H1 (cell line): ENCODE measurements at regions not wholly inside any gene's neighbourhood (a gene's known extent, or its start where the extent isn't known, plus 50 kb on each side); places are given as distances from the start of the nearest gene placed in this dataset.

ENCODE experiments used
- CTCF ChIA-PET: fragments of 300-600 bp; sonication (Branson Sonifier 250); formaldehyde crosslinking; loops from one replicate; lab custom pipeline; 2021; ENCODE audit not compliant: partially characterized antibody; lab: Charles Lee
- POLR2A ChIA-PET: fragments of 300-600 bp; sonication (Branson Sonifier 250); formaldehyde crosslinking; loops from one replicate; lab custom pipeline; 2021; ENCODE audit warnings: inconsistent platforms; ENCODE audit not compliant: partially characterized antibody; lab: Charles Lee
- DNase-seq, 2 experiments: peaks; one replicate each; pipeline versions ENCODE4 v3.0.0 to v3.0.0-alpha.2; 2010 to 2022; ENCODE audit warnings: low spot score in 2 of 2, low read depth in 1 of 2, mixed read lengths in 1 of 2
- FAIRE-seq: peaks from 2 replicates; lab custom pipeline; 2011; peaks lifted over from hg19 to GRCh38; lab: Jason Lieb, UNC
- H2AFZ ChIP-seq: 2 replicates; pipeline ENCODE4 v1.8.1; 2012; ENCODE audit warnings: low read length, inconsistent platforms
- H2AK5ac ChIP-seq: 2 replicates; pipeline ENCODE4 v1.6.1; 2013; ENCODE audit warnings: low read depth, low read length
- H2BK120ac ChIP-seq: replicated peaks from 2 replicates; pipeline ENCODE3; 2013; ENCODE audit warnings: low read depth, low read length, inconsistent platforms
- H2BK12ac ChIP-seq: 2 replicates; pipeline ENCODE4 v1.6.1; 2013; ENCODE audit warnings: low read depth, low read length
- H2BK15ac ChIP-seq: 2 replicates; pipeline ENCODE4 v1.6.1; 2013; ENCODE audit warnings: low read length
- H2BK20ac ChIP-seq: 2 replicates; pipeline ENCODE4 v1.6.1; 2013; ENCODE audit warnings: low read length
- H2BK5ac ChIP-seq: 2 replicates; pipeline ENCODE4 v1.6.1; 2013; ENCODE audit warnings: low read depth, low read length
- H3K14ac ChIP-seq: 2 replicates; pipeline ENCODE4 v1.6.1; 2013; ENCODE audit warnings: inconsistent platforms; ENCODE audit not compliant: insufficient read length
- H3K18ac ChIP-seq: 2 replicates; pipeline ENCODE4 v1.6.1; 2013; ENCODE audit warnings: low read length; ENCODE audit errors: extremely low read depth
- H3K23ac ChIP-seq: 2 replicates; pipeline ENCODE4 v1.6.1; 2013; ENCODE audit warnings: inconsistent platforms; ENCODE audit not compliant: insufficient read length
- H3K23me2 ChIP-seq: 2 replicates; pipeline ENCODE4 v1.6.1; 2013; ENCODE audit warnings: low read depth, low read length
- H3K27ac ChIP-seq: 2 replicates; pipeline ENCODE4 v1.6.1; 2011; ENCODE audit warnings: low read depth, low read length, inconsistent platforms
- H3K27me3 ChIP-seq, 4 experiments: replicated peaks in 1 of 4; 1 replicate in 1 of 4; 2 replicates in 3 of 4; pipeline versions ENCODE4 v1.6.1 to v1.8.1; 2011 to 2013; ENCODE audit warnings: low read length in 3 of 4, mild to moderate bottlenecking in 3 of 4, inconsistent platforms in 2 of 4, mixed read lengths in 2 of 4, moderate library complexity in 1 of 4; ENCODE audit not compliant: control insufficient read depth in 3 of 4, insufficient read depth in 3 of 4; ENCODE audit errors: extremely low read depth in 1 of 4
- H3K36me3 ChIP-seq, 4 experiments: 2 replicates each; pipeline versions ENCODE4 v1.6.1 to v1.8.1; 2011 to 2013; ENCODE audit warnings: mild to moderate bottlenecking in 4 of 4, low read length in 3 of 4, moderate library complexity in 2 of 4, control low read depth in 1 of 4, inconsistent platforms in 1 of 4; ENCODE audit not compliant: insufficient read depth in 4 of 4, control insufficient read depth in 2 of 4
- H3K4ac ChIP-seq: replicated peaks from 2 replicates; pipeline ENCODE3; 2013; ENCODE audit warnings: low read length, low read depth, mixed read lengths, inconsistent platforms; ENCODE audit not compliant: insufficient read length
- H3K4me1 ChIP-seq, 4 experiments: replicated peaks in 1 of 4; 1 replicate in 1 of 4; 2 replicates in 3 of 4; pipeline versions ENCODE4 v1.6.1 to v1.8.1; 2011 to 2013; ENCODE audit warnings: low read length in 3 of 4, inconsistent platforms in 2 of 4, mixed read lengths in 1 of 4; ENCODE audit not compliant: insufficient read depth in 4 of 4, control insufficient read depth in 3 of 4
- H3K4me2 ChIP-seq, 2 experiments: 2 replicates each; pipeline versions ENCODE4 v1.6.1 to v1.8.1; 2011 to 2013; ENCODE audit warnings: low read depth in 2 of 2, low read length in 2 of 2, control low read depth in 1 of 2, inconsistent platforms in 1 of 2, mild to moderate bottlenecking in 1 of 2; ENCODE audit not compliant: insufficient read depth in 1 of 2
- H3K4me3 ChIP-seq, 4 experiments: fragments of 200-600, 300-600 bp in 1 of 4; sonication (generic), shearing (Covaris generic), sonication (Bioruptor Twin) in 1 of 4; 2 replicates each; pipeline versions ENCODE4 v1.5.1 to v1.8.1; 2011 to 2016; ENCODE audit warnings: low read length in 4 of 4, low read depth in 3 of 4, control low read depth in 2 of 4, inconsistent platforms in 2 of 4, mild to moderate bottlenecking in 2 of 4, mixed read lengths in 1 of 4, moderate library complexity in 1 of 4; ENCODE audit not compliant: insufficient read depth in 2 of 4; ENCODE audit errors: extremely low read depth in 1 of 4
- H3K56ac ChIP-seq: replicated peaks from 2 replicates; pipeline ENCODE3; 2013; ENCODE audit warnings: low read depth, mild to moderate bottlenecking, mixed read lengths, low read length, inconsistent platforms; ENCODE audit not compliant: insufficient read length
- H3K79me1 ChIP-seq: 2 replicates; pipeline ENCODE4 v1.6.1; 2013; ENCODE audit warnings: low read depth, low read length, control low read depth
- H3K79me2 ChIP-seq, 2 experiments: 2 replicates each; pipeline versions ENCODE4 v1.6.1 to v1.8.1; 2012 to 2013; ENCODE audit warnings: low read length in 2 of 2, mild to moderate bottlenecking in 2 of 2, inconsistent platforms in 1 of 2; ENCODE audit not compliant: insufficient read depth in 2 of 2, control insufficient read depth in 1 of 2
- H3K9ac ChIP-seq, 4 experiments: replicated peaks in 1 of 4; 1 replicate in 1 of 4; 2 replicates in 3 of 4; pipeline versions ENCODE4 v1.6.1 to v1.8.1; 2011 to 2013; ENCODE audit warnings: low read depth in 3 of 4, low read length in 3 of 4, control low read depth in 2 of 4, mild to moderate bottlenecking in 2 of 4, moderate library complexity in 2 of 4, inconsistent platforms in 1 of 4; ENCODE audit errors: extremely low read depth in 1 of 4
- H3K9me3 ChIP-seq, 2 experiments: 2 replicates each; pipeline versions ENCODE4 v1.6.1 to v1.8.1; 2012 to 2013; ENCODE audit warnings: mild to moderate bottlenecking in 2 of 2, moderate library complexity in 2 of 2, control low read depth in 1 of 2, inconsistent platforms in 1 of 2, low read depth in 1 of 2, low read length in 1 of 2, mixed read lengths in 1 of 2; ENCODE audit not compliant: insufficient read depth in 2 of 2
- H4K20me1 ChIP-seq, 2 experiments: replicated peaks in 1 of 2; 2 replicates each; pipeline versions ENCODE3 to v1.8.1; 2011 to 2013; ENCODE audit warnings: inconsistent platforms in 2 of 2, low read length in 2 of 2, mild to moderate bottlenecking in 1 of 2; ENCODE audit not compliant: insufficient read depth in 2 of 2, control insufficient read depth in 1 of 2
- H4K5ac ChIP-seq: 2 replicates; pipeline ENCODE4 v1.6.1; 2013; ENCODE audit warnings: low read length, low read depth, mixed read lengths, inconsistent platforms; ENCODE audit not compliant: insufficient read length
- H4K8ac ChIP-seq: 2 replicates; pipeline ENCODE4 v1.8.0; 2013; ENCODE audit warnings: mild to moderate bottlenecking, moderate library complexity, low read length, inconsistent platforms; ENCODE audit not compliant: insufficient read depth; ENCODE audit errors: extremely low read depth
- H4K91ac ChIP-seq: replicated peaks from 2 replicates; pipeline ENCODE3; 2013; ENCODE audit warnings: low read length, mixed read lengths, inconsistent platforms; ENCODE audit not compliant: insufficient read length
- RAD21 ChIP-seq, 2 experiments: IDR thresholded peaks in 1 of 2; conservative IDR thresholded peaks in 1 of 2; 2 replicates each; pipeline ENCODE4 v1.6.1; 2011; ENCODE audit warnings: low read depth in 2 of 2, low read length in 2 of 2, improper control_type of control experiment in 1 of 2, inconsistent platforms in 1 of 2, mild to moderate bottlenecking in 1 of 2, moderate library complexity in 1 of 2
- TCF12 ChIP-seq: IDR thresholded peaks from 2 replicates; pipeline ENCODE4 v1.6.1; 2011; ENCODE audit warnings: low read depth, mild to moderate bottlenecking, low read length
- WGBS, 2 experiments: shearing (Covaris generic) in 1 of 2; methylation state at CpG; one replicate each; pipeline versions ENCODE4 v1.1.6 to v1.1.7; 2013 to 2015; ENCODE audit warnings: low lambda C conversion rate in 2 of 2, mixed read lengths in 2 of 2, inconsistent platforms in 1 of 2, low coverage in 1 of 2, missing lambda C conversion rate in 1 of 2; ENCODE audit not compliant: insufficient replicate concordance in 2 of 2, insufficient coverage in 1 of 2, insufficient read length in 1 of 2; ENCODE audit errors: extremely low coverage in 1 of 2, missing lambda C conversion rate in 1 of 2; 5-methylcytosine and 5-hydroxymethylcytosine counted together
- TF ChIP-seq, protein P1 (sequence below), 3 experiments: IDR thresholded peaks; 1 replicate in 2 of 3; 2 replicates in 1 of 3; pipeline versions ENCODE4 v1.5.1 to v1.6.1; 2011; ENCODE audit warnings: low read length in 3 of 3, mild to moderate bottlenecking in 3 of 3, inconsistent platforms in 2 of 3, low read depth in 1 of 3, moderate library complexity in 1 of 3; ENCODE audit not compliant: insufficient read depth in 1 of 3; ENCODE audit errors: control extremely low read depth in 1 of 3

DNA sequence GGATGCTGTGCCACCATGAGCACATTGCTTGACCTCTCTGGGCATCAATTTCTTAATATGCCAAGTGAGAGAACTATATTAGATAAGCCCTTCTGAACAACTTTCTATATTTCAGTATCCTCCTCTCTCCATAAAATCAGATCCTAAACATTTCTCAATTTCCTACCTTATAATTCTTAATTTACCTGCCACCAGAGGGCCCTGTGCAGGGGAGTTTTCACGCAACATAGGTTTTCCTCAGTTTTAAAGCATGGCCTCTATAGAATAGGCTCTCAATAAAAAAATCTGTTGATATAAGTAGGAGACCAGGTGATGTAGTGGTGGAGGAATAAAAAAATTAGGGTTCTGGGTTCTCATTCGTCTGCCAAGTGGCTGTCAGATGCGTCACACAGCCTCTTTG lies 83.7 kb upstream of the DBX1 start:
- WGBS, 2 experiments: 68% methylated on average over 3 of the region's 3 CpGs; no CpG with 5 or more reads in 1 of the 2 experiments
- no peak overlapping the region for H4K8ac ChIP-seq
- H3K79me1 ChIP-seq: no peaks in the 10 kb centered on the region
- H3K4me1 ChIP-seq: peaks cover 2 to 8% (median 5%) of the 10 kb centered on the region in 4 experiments; a peak in 4 of 7 replicates
- no peak overlapping the region for H2BK20ac ChIP-seq
- H4K20me1 ChIP-seq: no peaks in the 10 kb centered on the region
- no peaks in the 10 kb centered on the region for H3K23me2 ChIP-seq
- no peak overlapping the region for H3K4me2 ChIP-seq
- no peak overlapping the region for H3K18ac ChIP-seq
- no peak overlapping the region for H3K14ac ChIP-seq
- no peak overlapping the region for H2AFZ ChIP-seq
- no peak overlapping the region for H3K27ac ChIP-seq
- no peak overlapping the region for H3K9ac ChIP-seq
- no peak overlapping the region for H3K23ac ChIP-seq
- H2BK15ac ChIP-seq: no peak overlapping the region
- no peak for DNase-seq
- H3K79me2 ChIP-seq: no peaks in the 10 kb centered on the region
- H3K9me3 ChIP-seq: no peaks in the 10 kb centered on the region
- H2BK120ac ChIP-seq: no peak overlapping the region
- ChIA-PET POLR2A (no interaction called here), CTCF (interaction anchor here (0.6 to 3.1 kb wide), 20 partner anchors 9 to 168 kb away, joined by 3 to 11 read pairs (median 4); no protein-coding TSS in a partner anchor)
- no peak overlapping the region for H3K4ac ChIP-seq
- TF ChIP-seq, protein P1, sequence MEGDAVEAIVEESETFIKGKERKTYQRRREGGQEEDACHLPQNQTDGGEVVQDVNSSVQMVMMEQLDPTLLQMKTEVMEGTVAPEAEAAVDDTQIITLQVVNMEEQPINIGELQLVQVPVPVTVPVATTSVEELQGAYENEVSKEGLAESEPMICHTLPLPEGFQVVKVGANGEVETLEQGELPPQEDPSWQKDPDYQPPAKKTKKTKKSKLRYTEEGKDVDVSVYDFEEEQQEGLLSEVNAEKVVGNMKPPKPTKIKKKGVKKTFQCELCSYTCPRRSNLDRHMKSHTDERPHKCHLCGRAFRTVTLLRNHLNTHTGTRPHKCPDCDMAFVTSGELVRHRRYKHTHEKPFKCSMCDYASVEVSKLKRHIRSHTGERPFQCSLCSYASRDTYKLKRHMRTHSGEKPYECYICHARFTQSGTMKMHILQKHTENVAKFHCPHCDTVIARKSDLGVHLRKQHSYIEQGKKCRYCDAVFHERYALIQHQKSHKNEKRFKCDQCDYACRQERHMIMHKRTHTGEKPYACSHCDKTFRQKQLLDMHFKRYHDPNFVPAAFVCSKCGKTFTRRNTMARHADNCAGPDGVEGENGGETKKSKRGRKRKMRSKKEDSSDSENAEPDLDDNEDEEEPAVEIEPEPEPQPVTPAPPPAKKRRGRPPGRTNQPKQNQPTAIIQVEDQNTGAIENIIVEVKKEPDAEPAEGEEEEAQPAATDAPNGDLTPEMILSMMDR (IDR thresholded peaks at IDR 0.05; ENCODE audit: control extremely low read depth in 1 of 3, insufficient read depth in 1 of 3, low read depth in 1 of 3, low read length in 3 of 3): peak in 2 of 3 experiments; percentile 43 to 48; a peak in 2 of 4 replicates
- TF ChIP-seq RAD21 (IDR thresholded peaks at IDR 0.05 in 1 of 2, conservative IDR thresholded peaks at IDR 0.05 in 1 of 2; ENCODE audit: low read depth in 2 of 2, low read length in 2 of 2): peak; percentile 39 to 41
- TF ChIP-seq TCF12: no peak
- FAIRE-seq: peak; percentile 7
- H4K91ac ChIP-seq: no peak overlapping the region
- no peak overlapping the region for H2BK5ac ChIP-seq
- peaks cover 0 to 1% (median 0%) of the 10 kb centered on the region in 4 experiments; a peak in 2 of 7 replicates for H3K27me3 ChIP-seq
- H3K4me3 ChIP-seq: no peak overlapping the region
- no peaks in the 10 kb centered on the region for H3K36me3 ChIP-seq
- H2BK12ac ChIP-seq: no peak overlapping the region
- H3K56ac ChIP-seq: no peak overlapping the region
- no peak overlapping the region for H2AK5ac ChIP-seq
- no peak overlapping the region for H4K5ac ChIP-seq
